Large intestine (tissue), 3 donors: ENCODE measurements at regions not wholly inside any gene's neighbourhood (a gene's known extent, or its start where the extent isn't known, plus 50 kb on each side); places are given as distances from the start of the nearest gene placed in this dataset.
"Not testable (repeated sequence)": the region's sequence is repeated elsewhere in the genome, so short reads cannot be mapped to it uniquely, and the experiment has no call there.

ENCODE experiments used
- DNase-seq, 2 donors: peaks; one replicate each; pipeline versions ENCODE4 v3.0.0 to v3.0.0-alpha.2; 2013
- H3K27ac ChIP-seq: one replicate; pipeline ENCODE4 v1.5.1; 2013; ENCODE audit warnings: low read length
- H3K27me3 ChIP-seq: 2 replicates; pipeline ENCODE4 v1.6.1; 2013; ENCODE audit warnings: low read length; ENCODE audit not compliant: control insufficient read depth, insufficient read depth
- H3K36me3 ChIP-seq: 2 replicates; pipeline ENCODE4 v1.6.1; 2013; ENCODE audit warnings: low read length; ENCODE audit not compliant: control insufficient read depth, insufficient read depth
- H3K4me1 ChIP-seq: one replicate; pipeline ENCODE4 v1.6.1; 2013; ENCODE audit warnings: low read length; ENCODE audit not compliant: control insufficient read depth, insufficient read depth
- H3K4me3 ChIP-seq: one replicate; pipeline ENCODE4 v1.5.1; 2013; ENCODE audit warnings: low read length
- H3K9me3 ChIP-seq: one replicate; pipeline ENCODE4 v1.6.1; 2013; ENCODE audit warnings: mild to moderate bottlenecking, low read depth, low read length, moderate library complexity; ENCODE audit not compliant: control insufficient read depth
- WGBS: methylation state at CpG from one replicate; pipeline ENCODE4 v1.1.5; 2013; ENCODE audit warnings: low lambda C conversion rate; ENCODE audit not compliant: insufficient coverage; 5-methylcytosine and 5-hydroxymethylcytosine counted together

- H3K9me3 ChIP-seq, result no peaks in the 10 kb centered on the region
- H3K27me3 ChIP-seq, result no peaks in the 10 kb centered on the region
- 29% methylated on average over 2 of the region's 10 CpGs for WGBS
- no peak for DNase-seq
- peaks cover 14% of the 10 kb centered on the region for H3K4me1 ChIP-seq
- H3K27ac ChIP-seq, result no peak overlapping the region
- no peaks in the 10 kb centered on the region for H3K36me3 ChIP-seq
- no peak overlapping the region for H3K4me3 ChIP-seq
These were observed 69.4 kb upstream of the LAPTM4A start for GRCh38 chr2:20120569-20121416.

DNA sequence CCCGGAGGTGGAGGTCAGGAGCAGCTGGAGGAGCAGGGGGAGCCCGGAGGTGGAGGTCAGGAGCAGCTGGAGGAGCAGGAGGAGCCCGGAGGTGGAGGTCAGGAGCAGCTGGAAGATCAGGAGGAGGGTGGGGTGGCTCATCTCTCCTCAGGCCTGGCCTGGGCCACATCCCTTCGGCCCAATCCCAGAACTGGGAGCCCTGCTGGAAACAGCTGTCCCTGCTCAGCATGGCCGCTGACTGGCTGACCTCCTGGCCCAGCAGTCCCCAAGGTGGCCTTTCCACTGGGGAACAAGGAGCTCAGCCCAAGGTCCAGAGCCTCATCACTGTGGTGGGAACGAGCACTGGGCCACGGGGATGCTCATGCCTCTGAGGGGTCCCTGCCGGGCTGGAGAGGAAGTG, 66.6 kb upstream of the LAPTM4A start:
- no peaks in the 10 kb centered on the region for H3K9me3 ChIP-seq
- DNase-seq, result no peak

DNA sequence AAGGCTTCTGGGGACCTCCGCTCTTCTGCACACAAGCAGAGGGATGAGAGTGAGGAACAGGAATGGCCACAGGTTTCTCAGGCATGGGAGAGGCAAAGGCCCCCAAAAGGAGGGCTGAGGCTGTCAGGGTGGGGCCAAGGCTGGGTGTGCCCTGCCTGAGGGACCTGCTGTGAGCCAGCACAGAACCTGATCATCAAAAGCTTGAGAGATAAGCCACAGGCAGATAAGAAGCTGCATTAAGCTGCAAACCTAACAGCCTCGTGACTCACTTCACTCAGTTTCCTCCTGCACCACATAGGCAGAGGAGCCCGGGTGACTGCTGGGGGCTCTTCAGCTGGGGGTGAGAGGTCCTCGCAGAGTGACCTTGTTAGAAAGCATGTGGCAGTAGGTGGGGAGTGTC, 64.5 kb upstream of the LAPTM4A start:
- Histone ChIP-seq H3K9me3 (no peaks in the 10 kb centered on the region), H3K4me3 (no peak overlapping the region), H3K27ac (peak overlapping the region; percentile 83), H3K4me1 (peaks cover 39% of the 10 kb centered on the region), H3K27me3 (no peaks in the 10 kb centered on the region), H3K36me3 (no peaks in the 10 kb centered on the region)
- peak; percentile 60 to 78 for DNase-seq
- no CpG with 5 or more reads among the region's 4 CpGs for WGBS

More for the DNA sequence above, 66.6 kb upstream of the LAPTM4A start:
- peaks cover 41% of the 10 kb centered on the region for H3K4me1 ChIP-seq
- H3K27ac ChIP-seq, result no peak overlapping the region
- no peaks in the 10 kb centered on the region for H3K27me3 ChIP-seq
- WGBS, result no CpG with 5 or more reads among the region's 8 CpGs
- no peak overlapping the region for H3K4me3 ChIP-seq
- H3K36me3 ChIP-seq, result no peaks in the 10 kb centered on the region

DNA sequence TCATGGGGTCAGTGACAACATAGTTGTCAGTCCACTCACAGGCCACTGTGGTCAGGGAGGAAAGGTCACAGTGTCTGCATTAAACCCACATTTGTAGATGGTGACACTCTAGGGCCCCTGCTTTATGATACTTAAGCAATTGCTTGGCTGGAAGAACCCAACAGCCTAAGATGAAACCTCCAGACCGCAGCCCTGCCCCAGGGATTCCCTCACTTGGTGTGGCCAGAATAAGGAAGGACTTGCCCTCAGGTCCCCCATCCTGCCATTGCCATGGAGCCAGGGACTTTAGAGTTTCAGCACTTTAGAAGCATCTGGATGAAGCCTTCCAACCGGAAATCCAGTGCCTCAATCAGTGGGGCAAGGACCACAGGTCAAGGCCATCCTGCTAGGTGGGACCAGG, 63.9 kb upstream of the LAPTM4A start:
- H3K27ac ChIP-seq, result peak overlapping the region; percentile 83
- peaks cover under 1% of the 10 kb centered on the region for H3K9me3 ChIP-seq
- no peaks in the 10 kb centered on the region for H3K27me3 ChIP-seq
- H3K4me1 ChIP-seq, result peaks cover 40% of the 10 kb centered on the region
- no peak overlapping the region for H3K4me3 ChIP-seq
- H3K36me3 ChIP-seq, result no peaks in the 10 kb centered on the region
- no CpG with 5 or more reads among the region's 2 CpGs for WGBS
- DNase-seq, result peak; percentile 51 to 61

DNA sequence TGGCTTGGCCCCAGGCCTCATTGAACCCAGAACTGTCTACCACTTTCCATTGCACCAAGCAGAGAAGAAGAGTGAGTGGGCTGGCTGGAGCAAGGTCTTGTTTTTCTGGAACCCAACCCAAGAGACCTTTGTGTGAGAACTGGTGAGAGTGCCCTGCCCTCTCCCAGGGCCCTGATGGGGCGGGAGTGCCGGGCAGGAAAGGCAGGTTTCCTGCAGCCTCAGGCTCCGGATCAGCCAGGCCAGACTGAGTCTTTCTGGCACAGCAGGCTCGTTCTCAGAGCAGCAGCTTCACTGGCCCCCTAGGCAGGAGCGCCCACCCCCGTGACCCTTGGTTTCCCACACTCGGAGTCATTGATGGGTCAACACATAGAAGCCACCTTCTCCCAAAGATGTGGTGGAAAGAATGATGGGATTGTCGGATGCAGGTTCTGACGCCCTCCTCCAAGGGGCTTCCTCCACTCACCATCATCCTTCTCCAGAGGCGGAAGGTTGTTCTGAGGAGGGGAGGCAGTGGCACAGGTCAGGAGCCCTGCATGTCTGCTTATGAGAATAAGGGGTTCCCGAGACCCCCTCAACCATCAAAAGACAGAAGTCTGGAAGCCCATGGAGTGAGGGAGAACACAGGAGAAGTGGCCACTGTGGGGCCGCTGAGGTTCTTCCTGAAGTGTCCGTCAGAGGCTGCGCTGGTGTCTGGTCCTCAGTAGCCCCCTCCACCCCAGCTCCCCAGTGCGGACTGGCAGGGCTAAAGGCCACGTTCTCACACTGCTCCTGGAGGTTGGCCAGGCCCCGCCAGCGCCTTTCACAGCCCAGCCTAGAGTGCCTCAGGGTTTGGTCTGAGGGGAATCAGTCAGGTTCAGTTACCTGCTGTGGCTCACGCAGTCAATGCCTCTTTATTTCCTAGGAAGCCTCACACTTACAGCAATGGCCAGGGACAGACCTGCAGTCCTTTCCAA, 62.8 kb upstream of the LAPTM4A start:
- peaks cover 2% of the 10 kb centered on the region for H3K9me3 ChIP-seq
- WGBS, result no CpG with 5 or more reads among the region's 19 CpGs
- H3K27me3 ChIP-seq, result no peaks in the 10 kb centered on the region
- no peak for DNase-seq
- no peak overlapping the region for H3K4me3 ChIP-seq
- peak overlapping the region; percentile 83 for H3K27ac ChIP-seq
- H3K36me3 ChIP-seq, result no peaks in the 10 kb centered on the region
- H3K4me1 ChIP-seq, result peaks cover 40% of the 10 kb centered on the region

DNA sequence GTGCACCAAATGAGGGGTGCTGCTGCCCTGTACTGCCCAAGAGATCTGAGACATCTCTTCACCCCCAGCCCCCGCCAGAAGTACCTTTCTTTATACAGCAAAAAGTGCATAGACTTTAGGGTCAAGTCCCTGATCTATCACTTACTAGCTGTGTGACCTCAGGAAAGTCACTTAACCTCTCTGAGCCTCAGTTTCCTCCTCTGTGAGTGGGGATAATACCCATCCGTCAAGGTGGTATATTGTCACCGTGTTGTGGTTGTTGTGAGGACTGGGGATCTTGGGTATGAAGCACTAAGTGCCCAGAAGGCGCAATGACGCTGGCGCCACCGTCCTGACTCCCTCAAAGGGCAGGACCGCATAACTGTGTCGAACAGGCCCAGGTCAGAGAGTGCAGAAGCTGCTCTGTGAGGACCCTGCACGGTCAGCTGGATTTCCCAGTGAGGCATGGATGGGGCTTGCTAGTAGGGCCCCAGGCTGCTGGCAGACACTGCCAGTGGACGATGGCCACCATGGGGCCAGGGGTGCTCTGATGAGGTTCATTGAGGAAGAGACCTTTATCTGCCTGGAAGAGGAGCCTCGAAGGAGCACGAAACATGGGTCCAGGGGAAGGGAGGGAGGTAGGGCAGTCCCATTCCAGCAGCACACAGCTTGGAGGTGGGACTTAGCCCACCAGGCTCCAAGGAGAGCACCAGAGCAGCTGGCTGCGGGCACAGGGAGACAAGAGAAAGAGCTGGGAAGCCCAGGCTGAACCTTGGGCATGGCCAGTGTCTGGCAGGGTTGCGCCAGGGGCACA, 61.8 kb upstream of the LAPTM4A start:
- peaks cover 46% of the 10 kb centered on the region for H3K4me1 ChIP-seq
- WGBS, result no CpG with 5 or more reads among the region's 15 CpGs
- H3K4me3 ChIP-seq, result no peak overlapping the region
- DNase-seq, result no peak
- H3K27ac ChIP-seq, result no peak overlapping the region
- H3K27me3 ChIP-seq, result no peaks in the 10 kb centered on the region
- no peaks in the 10 kb centered on the region for H3K36me3 ChIP-seq
- H3K9me3 ChIP-seq, result peaks cover 2% of the 10 kb centered on the region

DNA sequence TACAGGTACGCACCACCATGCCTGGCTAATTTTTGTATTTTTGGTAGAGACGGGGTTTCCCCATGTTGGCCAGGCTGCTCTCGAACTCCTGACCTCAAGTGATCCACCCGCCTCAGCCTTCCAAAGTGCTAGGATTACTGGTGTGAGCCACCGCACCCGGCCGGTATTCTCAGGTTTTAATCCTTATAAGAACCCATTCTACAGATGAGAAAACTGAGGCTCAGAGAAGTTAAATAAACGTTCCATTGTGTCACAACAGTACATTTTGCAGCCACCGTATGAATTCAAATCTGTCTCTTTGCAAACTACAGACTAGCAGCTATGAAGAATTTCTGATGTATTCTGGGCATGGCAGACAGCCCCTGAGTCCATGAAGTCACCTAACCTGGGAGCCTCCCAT, 60.9 kb upstream of the LAPTM4A start:
- not testable (repeated sequence) for H3K27me3 ChIP-seq, H3K9me3 ChIP-seq, H3K4me3 ChIP-seq, DNase-seq, H3K36me3 ChIP-seq, H3K27ac ChIP-seq
- H3K4me1 ChIP-seq, result peaks cover 46% of the 10 kb centered on the region
- WGBS, result no CpG with 5 or more reads among the region's 9 CpGs

- peaks cover 50% of the 10 kb centered on the region for H3K4me1 ChIP-seq
- DNase-seq, result no peak
- H3K27ac ChIP-seq, result no peak overlapping the region
- H3K4me3 ChIP-seq, result no peak overlapping the region
- H3K27me3 ChIP-seq, result no peaks in the 10 kb centered on the region
- peaks cover 2% of the 10 kb centered on the region for H3K9me3 ChIP-seq
- no peaks in the 10 kb centered on the region for H3K36me3 ChIP-seq
- no CpG with 5 or more reads among the region's 10 CpGs for WGBS
These were observed 60.1 kb upstream of the LAPTM4A start for GRCh38 chr2:20111311-20112131.

GRCh38 chr2:20110876-20111275, 59.4 kb upstream of the LAPTM4A start:
- DNase-seq, result peak in 1 of 2 donors; percentile 49
- peaks cover 2% of the 10 kb centered on the region for H3K9me3 ChIP-seq
- H3K4me3 ChIP-seq, result no peak overlapping the region
- no peaks in the 10 kb centered on the region for H3K27me3 ChIP-seq
- 67% methylated on average over 3 of the region's 7 CpGs for WGBS
- peaks cover 45% of the 10 kb centered on the region for H3K4me1 ChIP-seq
- no peaks in the 10 kb centered on the region for H3K36me3 ChIP-seq
- H3K27ac ChIP-seq, result peak overlapping the region; percentile 8
